ENCODE measurements at regions not wholly inside any gene's neighbourhood (a gene's known extent, or its start where the extent isn't known, plus 50 kb on each side); places are given as distances from the start of the nearest gene placed in this dataset.

DNA sequence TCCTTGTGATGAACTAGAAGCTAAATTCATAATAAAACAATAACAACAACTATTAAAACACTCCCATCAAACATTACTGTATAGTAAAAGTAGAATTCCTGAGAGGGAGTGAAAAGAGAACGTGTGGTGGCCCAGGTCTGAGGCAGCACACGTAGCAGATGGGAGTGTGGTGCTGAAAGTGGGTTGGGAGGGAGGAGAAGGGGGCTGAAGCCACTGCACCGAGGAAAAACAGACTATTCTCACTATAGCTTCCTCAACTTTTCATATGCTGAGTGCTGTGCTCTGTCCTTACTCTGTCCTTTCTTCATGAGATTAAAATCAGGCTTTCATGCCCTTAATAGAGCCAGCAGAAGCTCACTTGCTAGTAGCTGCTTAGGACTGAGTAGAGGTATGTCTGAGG, 170.9 kb downstream of the PCSK1 start:
- FAIRE-seq = no peak
- Histone ChIP-seq H3K4me1 (ENCODE audit: control insufficient read depth, extremely low read depth, insufficient read depth, low read length) (peaks cover 18% of the 10 kb centered on the region), H3K9me3 (replicated peaks; ENCODE audit: control insufficient read depth, insufficient read depth, low read length) (no peaks in the 10 kb centered on the region), H3K79me2 (ENCODE audit: control insufficient read depth, insufficient read depth, low read length) (no peaks in the 10 kb centered on the region), H3K4me3 (replicated peaks in 1 of 3; ENCODE audit: insufficient read depth in 1 of 3, low read depth in 1 of 3, low read length in 3 of 3) (no peak overlapping the region), H2AFZ (ENCODE audit: low read depth, low read length) (no peak overlapping the region), H3K9me1 (replicated peaks; ENCODE audit: control insufficient read depth, extremely low read depth, insufficient read depth, low read length) (no peaks in the 10 kb centered on the region), H3K9ac (replicated peaks; ENCODE audit: extremely low read depth, insufficient read depth, low read length) (no peak overlapping the region), H3K27me3 (ENCODE audit: control insufficient read depth in 2 of 2, insufficient read depth in 2 of 2, low read length in 2 of 2) (no peaks in the 10 kb centered on the region), H4K20me1 (replicated peaks; ENCODE audit: control insufficient read depth, extremely low read depth, insufficient read depth, low read length) (no peaks in the 10 kb centered on the region), H3K4me2 (ENCODE audit: insufficient read depth, low read length) (no peak overlapping the region), H3K27ac (ENCODE audit: insufficient read depth, low read depth, low read length) (no peak overlapping the region), H3K36me3 (ENCODE audit: control insufficient read depth in 2 of 2, extremely low read depth in 1 of 2, insufficient read depth in 2 of 2, low read length in 2 of 2) (no peaks in the 10 kb centered on the region)
- no peak for TF ChIP-seq GATA2 (IDR thresholded peaks at IDR 0.05; ENCODE audit: insufficient read depth, insufficient read length, low read depth, low read length)
- no peak for TF ChIP-seq MAX (IDR thresholded peaks at IDR 0.05; ENCODE audit: insufficient read depth, insufficient read length)
- no peak for TF ChIP-seq CTCF (IDR thresholded peaks at IDR 0.05; ENCODE audit: extremely low read depth in 1 of 2, insufficient read depth in 1 of 2, low read depth in 1 of 2, low read length in 2 of 2)
- TF ChIP-seq FOS (IDR thresholded peaks at IDR 0.05; ENCODE audit: borderline replicate concordance, insufficient read depth, low read length) = no peak
- TF ChIP-seq EZH2 (IDR thresholded peaks at IDR 0.05; ENCODE audit: borderline replicate concordance, low read depth, low read length, severe bottlenecking) = no peak
- no peak for TF ChIP-seq MYC (IDR thresholded peaks at IDR 0.05; ENCODE audit: low read depth, low read length)
- TF ChIP-seq POLR2A (IDR thresholded peaks at IDR 0.05; ENCODE audit: low read depth, low read length) = no peak
- TF ChIP-seq JUN (IDR thresholded peaks at IDR 0.05; ENCODE audit: borderline replicate concordance, insufficient read depth, insufficient read length, low read depth) = no peak
- TF ChIP-seq POLR2AphosphoS5 (IDR thresholded peaks at IDR 0.05; ENCODE audit: insufficient read depth, low read depth, low read length) = no peak
- dilution Hi-C loops (cut with MboI; ENCODE audit: extremely low pct_ligation_motif_present, low sequenced_read_pairs) = no loop called here
- intact Hi-C loops (cut with micrococcal nuclease) = no loop called here
- POLR2A ChIA-PET = no interaction called here
- no TSS peak for BruUV-seq (replicated peaks)
- DNase-seq (ENCODE audit: low read depth, low spot score) = no peak
- CTCF ChIA-PET = interaction anchor here (0.9 kb wide), 1 partner anchor 10 kb away, joined by 3 read pairs; no protein-coding TSS in a partner anchor
